NCI-H146 (cell line): ENCODE measurements at regions not wholly inside any gene's neighbourhood (a gene's known extent, or its start where the extent isn't known, plus 50 kb on each side); places are given as distances from the start of the nearest gene placed in this dataset.
"Not testable (repeated sequence)": the region's sequence is repeated elsewhere in the genome, so short reads cannot be mapped to it uniquely, and the experiment has no call there.

Source experiments
- DNase-seq: peaks from one replicate; lab custom pipeline; 2025; lab: John Stamatoyannopoulos, UW

- DNase-seq: not testable (repeated sequence)
Measured at GRCh38 chr18:7178568-7178967, 52.3 kb upstream of the LRRC30 start.

DNA sequence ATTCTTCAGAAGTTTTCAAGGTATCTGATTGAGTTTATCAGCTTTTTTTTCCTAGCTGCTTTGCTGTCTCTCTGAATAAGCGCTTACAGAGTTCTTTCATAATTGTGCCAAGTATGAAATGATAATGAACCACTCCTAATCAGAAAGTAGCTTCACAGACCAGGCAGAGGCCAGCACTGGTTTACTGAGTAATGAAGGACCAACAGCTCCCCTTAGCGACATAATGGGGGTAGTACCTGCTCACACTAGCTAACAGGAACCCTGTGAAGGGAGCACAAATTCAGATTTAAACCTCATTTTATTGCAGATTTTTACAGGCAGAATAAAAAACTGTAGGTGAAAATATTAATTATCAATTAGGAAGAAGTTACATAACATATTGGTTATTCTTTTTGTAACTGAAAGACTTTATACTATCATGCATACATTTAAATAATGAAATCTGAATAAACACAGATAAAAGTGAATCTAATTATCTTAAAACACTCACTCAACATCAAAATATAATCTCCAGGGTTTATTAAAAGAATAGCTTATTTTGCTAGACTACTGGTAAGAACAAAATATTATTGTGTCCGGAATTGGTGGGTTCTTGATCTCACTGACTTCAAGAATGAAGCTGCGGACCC, 53.7 kb upstream of the LRRC30 start:
- DNase-seq: peak; percentile 32

GRCh38 chr18:7174344-7175095, 56.4 kb upstream of the LRRC30 start:
- no peak for DNase-seq

DNA sequence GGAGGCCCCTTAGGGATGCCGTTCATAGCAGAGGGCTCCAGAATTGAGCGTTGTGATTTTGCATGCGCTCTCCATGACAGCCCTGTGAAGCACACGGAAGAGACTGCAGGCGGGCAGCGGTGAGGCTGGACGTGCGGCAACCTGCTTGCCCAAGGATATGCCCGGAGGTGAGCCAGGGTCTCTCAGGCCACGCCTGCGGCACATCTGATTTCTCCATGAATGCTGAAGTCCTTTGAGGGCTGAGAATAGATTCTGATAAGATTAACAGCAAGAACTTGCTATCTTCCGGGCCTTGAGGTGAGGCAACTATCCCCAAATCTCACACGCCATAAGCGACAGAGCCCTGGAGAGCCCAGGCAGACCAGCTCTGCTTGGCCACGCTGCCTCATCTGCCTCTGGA, 55.6 kb upstream of the LAMA1 start:
- no peak for DNase-seq

GRCh38 chr18:7172611-7173010, 55.0 kb upstream of the LAMA1 start:
- DNase-seq: no peak

- no peak for DNase-seq
Measured at GRCh38 chr18:7170292-7170691, 52.7 kb upstream of the LAMA1 start.

DNA sequence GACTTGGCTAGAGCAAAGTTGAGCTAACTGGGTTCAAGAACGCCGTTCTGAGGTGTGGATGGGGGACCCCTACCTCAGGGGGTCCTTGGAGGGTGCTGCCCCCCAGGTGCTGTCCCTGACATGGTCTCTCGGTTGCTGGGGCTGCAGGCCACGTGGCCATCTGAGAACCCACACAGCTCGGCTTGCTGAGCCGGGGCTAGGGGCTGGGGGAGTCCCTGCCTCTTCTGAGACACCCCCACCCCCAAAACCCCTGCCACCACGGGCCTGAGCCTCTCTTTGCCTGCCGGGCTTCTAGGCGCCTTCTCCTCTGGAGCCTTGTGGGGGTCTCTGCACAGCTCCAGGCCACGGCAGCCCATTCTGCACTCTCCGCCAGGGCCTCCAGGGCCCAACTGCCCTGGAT, 52.0 kb upstream of the LAMA1 start:
- no peak for DNase-seq

DNA sequence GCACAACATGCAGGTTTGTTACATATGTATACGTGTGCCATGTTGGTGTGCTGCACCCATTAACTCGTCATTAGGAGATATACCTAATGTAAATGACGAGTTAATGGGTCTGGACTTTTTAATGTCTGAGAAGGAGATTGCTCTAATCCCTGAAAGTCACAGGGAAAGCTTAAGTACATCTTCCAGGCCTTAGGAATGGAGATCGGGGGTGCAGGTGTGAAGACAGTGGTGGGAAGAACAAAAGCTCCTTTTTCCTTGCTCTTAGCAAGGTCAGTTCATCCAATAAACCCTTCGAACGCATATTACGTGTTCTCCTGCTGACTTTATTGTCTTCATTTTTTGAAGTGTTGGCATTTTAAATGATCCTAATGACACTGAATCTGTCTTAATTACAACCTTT, 50.8 kb upstream of the LAMA1 start:
- DNase-seq: no peak
